ENCODE measurements at regions not wholly inside any gene's neighbourhood (a gene's known extent, or its start where the extent isn't known, plus 50 kb on each side); places are given as distances from the start of the nearest gene placed in this dataset.

- TF ChIP-seq CTCF (IDR thresholded peaks at IDR 0.05) (no peak), POLR2A (IDR thresholded peaks at IDR 0.05) (no peak)
These were observed 191.5 kb upstream of the RALGAPA2 start for GRCh38 chr20:20903773-20904500.

All from adrenal gland (tissue), 5 donors.